ENCODE measurements at regions not wholly inside any gene's neighbourhood (a gene's known extent, or its start where the extent isn't known, plus 50 kb on each side); places are given as distances from the start of the nearest gene placed in this dataset.
A peak's percentile ranks its signal among the peaks of the same experiment; 100 is the strongest.

DNA sequence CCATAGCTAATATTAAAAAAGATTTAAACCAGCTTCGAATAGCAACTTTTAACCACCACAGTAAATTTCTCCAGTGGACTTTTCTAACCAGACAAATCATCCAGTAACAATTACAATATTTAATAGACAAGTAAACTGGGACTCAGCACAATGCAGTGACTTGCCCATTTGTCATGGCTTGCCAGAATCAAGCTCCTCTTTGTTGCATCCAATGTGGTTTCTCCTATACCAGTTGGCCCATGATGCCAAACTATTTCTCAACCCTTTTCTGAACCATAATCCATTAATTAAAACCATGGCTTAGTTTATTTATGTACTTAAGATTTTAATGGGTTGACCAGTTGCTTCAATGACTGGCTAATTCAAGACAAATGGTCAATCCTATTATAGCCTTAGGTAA is 64.4 kb downstream of the DIO2 start:
- DNase-seq: peak in 1 of 2 experiments; percentile 5
- no peak overlapping the region for H3K4me3 ChIP-seq
- H3K9me3 ChIP-seq (replicated peaks): no peaks in the 10 kb centered on the region; the same call in 1 of the 2 replicates
- H3K36me3 ChIP-seq: no peaks in the 10 kb centered on the region
- H3K27ac ChIP-seq: no peak overlapping the region
- no peaks in the 10 kb centered on the region for H3K4me1 ChIP-seq
- no peaks in the 10 kb centered on the region for H3K27me3 ChIP-seq

DNA sequence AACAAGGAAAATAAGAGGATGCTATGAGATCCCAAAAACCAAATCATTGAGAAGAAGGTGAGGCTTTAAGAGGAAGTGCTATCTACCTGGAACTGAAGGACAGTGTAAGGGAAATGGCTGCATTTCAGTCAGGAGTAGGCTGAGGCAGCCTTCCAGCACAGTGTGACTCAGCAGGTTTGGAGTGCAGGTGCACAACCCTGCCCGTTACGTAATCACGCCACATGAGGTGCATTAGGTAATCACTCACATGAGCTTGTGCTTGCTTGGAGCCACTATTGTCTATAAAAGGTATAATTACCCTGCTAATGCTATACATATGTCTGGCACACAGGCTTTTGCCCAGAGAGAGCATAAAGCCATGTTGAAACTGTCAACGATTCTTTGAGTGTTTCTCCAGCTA is 74.9 kb downstream of the DIO2 start:
- Histone ChIP-seq H3K4me1 (peaks cover 6% of the 10 kb centered on the region), H3K27me3 (no peaks in the 10 kb centered on the region), H3K4me3 (no peak overlapping the region), H3K27ac (no peak overlapping the region), H3K36me3 (no peaks in the 10 kb centered on the region), H3K9me3 (replicated peaks) (peaks cover 3% of the 10 kb centered on the region; the same call in 1 of the 2 replicates)
- no peak for DNase-seq

DNA sequence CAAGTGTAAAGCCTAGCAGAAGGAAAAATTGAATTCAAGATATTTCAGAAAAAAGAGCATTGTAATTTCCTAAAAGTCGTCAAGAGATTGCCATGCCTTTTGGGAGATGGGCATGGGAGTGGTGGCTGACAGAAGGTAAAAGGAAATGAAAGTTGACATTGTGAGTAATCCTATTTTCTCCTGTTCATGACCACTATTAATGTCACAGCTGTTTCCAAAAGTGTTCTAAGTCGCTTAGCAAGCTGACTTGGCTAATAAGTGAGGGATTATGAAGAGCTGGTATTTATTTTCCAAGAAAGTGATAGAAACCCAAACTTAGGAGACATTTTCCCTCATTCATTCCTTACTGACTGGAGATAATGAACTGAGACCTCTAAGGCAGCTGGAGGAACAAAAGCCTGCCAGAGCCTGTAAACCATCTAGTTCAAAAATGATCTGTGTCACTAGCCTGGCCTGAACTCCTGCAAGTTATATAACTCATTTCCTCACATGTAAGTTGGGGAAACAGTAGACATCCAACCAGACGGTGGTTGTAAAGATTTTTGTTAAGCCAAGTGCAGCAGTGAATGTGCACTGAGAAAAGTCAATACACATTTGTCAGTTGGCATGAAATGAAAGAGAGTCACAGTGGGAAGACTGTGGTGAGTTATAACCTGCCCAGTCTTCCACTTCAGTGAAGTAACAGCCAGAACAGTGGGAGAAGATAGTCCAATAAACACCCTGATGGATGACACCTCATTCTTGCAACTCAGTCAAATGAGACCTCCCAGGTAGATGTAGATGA is 75.8 kb downstream of the DIO2 start:
- Histone ChIP-seq H3K36me3 (no peaks in the 10 kb centered on the region), H3K4me3 (no peak overlapping the region), H3K4me1 (peaks cover 6% of the 10 kb centered on the region), H3K27me3 (no peaks in the 10 kb centered on the region), H3K27ac (no peak overlapping the region), H3K9me3 (replicated peaks) (peaks cover 3% of the 10 kb centered on the region; the same call in 1 of the 2 replicates)
- DNase-seq: peak in 1 of 2 experiments; percentile 13

DNA sequence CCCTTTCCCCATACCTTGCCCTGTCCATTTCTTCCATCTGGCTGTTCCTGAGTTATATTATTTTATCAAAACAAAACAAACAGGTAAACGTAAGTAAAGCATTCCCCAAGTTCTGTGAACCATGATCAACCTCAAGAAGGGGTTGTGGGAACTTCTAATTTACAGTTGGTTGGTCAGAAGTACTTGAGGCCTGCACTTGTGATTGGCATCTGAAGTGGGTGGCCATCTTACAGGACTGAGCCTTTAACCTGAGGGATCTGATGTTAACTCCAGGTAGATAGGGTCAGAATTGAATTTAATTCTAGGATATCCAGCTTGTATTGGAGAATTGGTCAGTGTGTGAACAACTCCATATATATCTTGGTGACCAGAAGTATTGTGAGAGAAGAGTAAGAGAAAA is 77.0 kb downstream of the DIO2 start:
- DNase-seq: no peak
- peaks cover 6% of the 10 kb centered on the region for H3K4me1 ChIP-seq
- no peaks in the 10 kb centered on the region for H3K27me3 ChIP-seq

DNA sequence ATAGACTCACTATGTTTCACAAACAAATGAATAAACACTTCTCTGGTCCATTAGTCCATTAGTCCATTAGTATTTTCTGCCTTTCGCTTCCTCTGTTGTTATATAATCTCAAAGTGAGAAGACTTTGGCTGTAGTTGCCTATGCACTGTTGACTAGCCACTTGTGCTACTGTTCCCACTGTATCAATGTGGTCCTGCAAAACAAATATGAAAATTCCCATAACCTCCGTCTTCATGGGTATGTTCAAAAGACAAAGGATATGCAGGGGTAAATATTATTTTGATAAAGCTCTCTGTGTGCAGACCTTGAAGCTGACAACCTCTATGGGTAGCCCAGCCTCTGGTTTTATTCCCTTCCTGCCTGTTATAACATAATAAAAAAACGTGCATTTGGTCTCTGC is 77.8 kb downstream of the DIO2 start:
- no peak overlapping the region for H3K4me3 ChIP-seq
- DNase-seq: no peak
- no peaks in the 10 kb centered on the region for H3K27me3 ChIP-seq
- H3K36me3 ChIP-seq: no peaks in the 10 kb centered on the region
- peaks cover 6% of the 10 kb centered on the region for H3K4me1 ChIP-seq
- H3K9me3 ChIP-seq (replicated peaks): peaks cover 3% of the 10 kb centered on the region; the same call in 1 of the 2 replicates
- H3K27ac ChIP-seq: no peak overlapping the region

More for the DNA sequence above, 77.0 kb downstream of the DIO2 start:
- Histone ChIP-seq H3K4me3 (no peak overlapping the region), H3K27ac (no peak overlapping the region), H3K36me3 (no peaks in the 10 kb centered on the region), H3K9me3 (replicated peaks) (peaks cover 3% of the 10 kb centered on the region; the same call in 1 of the 2 replicates)

DNA sequence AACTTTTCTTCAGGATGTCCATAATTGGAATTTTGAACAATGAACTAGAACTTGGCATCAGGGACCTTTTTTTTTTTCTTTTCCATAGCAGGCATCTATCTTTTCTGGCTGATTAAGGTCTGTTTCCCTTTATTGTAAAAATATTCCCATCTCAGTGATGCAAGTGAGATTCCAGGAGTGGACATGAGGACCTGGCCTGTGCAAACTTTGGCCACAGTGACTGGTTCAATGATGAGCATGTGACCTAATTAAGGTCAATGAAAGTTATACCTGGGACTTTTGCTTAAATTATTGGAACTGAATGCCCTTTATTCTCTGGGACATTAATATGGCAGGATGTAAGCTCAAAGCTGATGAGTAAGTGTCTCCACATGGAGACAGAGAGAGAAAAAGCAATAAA is 83.8 kb downstream of the DIO2 start:
- no peaks in the 10 kb centered on the region for H3K9me3 ChIP-seq (replicated peaks)
- DNase-seq: no peak
- H3K27ac ChIP-seq: no peak overlapping the region

DNA sequence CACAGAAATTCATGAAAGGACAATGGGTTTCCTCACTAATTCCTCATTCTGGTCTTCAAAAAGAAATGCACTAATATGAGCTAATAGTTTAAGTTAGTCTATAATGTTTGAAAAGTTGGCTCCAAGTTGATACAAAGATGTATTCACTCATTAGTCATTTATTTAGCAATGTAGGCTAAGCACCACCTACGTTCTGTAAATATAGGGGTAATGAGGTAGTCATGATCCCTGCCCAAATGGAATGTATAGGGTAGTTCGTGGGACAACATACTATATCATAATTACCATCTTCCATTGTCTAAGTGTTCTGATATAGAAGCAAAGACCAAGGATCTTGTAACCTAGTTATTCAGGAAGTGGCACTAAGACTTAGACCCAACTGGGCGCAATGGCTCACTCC is 86.5 kb downstream of the DIO2 start:
- no peak overlapping the region for H3K27ac ChIP-seq
- DNase-seq: no peak

More for the DNA sequence above, 83.8 kb downstream of the DIO2 start:
- H3K36me3 ChIP-seq: no peaks in the 10 kb centered on the region
- no peaks in the 10 kb centered on the region for H3K4me1 ChIP-seq
- no peak overlapping the region for H3K4me3 ChIP-seq
- H3K27me3 ChIP-seq: no peaks in the 10 kb centered on the region

DNA sequence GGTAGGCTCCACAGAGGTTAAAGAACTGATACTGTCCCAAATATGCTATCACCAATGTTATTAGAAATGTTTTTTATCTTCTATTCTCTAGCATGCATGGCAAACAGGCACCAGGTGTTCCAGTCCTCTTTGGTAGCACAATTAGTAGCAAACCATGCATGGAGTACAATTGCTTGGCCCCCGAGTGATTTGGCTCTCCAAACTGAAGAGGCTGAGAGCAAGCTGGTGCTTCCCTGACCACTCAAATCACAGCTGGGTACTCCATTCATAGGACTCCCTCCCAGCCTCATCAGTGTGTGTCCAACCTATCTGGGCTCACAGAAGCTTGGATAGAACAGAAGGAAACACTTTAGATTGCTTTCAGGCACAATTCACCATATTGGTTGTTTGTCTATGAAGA is 93.4 kb downstream of the DIO2 start:
- Histone ChIP-seq H3K36me3 (no peaks in the 10 kb centered on the region), H3K27ac (no peak overlapping the region), H3K4me1 (no peaks in the 10 kb centered on the region), H3K9me3 (replicated peaks) (no peaks in the 10 kb centered on the region), H3K4me3 (no peak overlapping the region), H3K27me3 (no peaks in the 10 kb centered on the region)
- no peak for DNase-seq

More for the DNA sequence above, 86.5 kb downstream of the DIO2 start:
- Histone ChIP-seq H3K36me3 (no peaks in the 10 kb centered on the region), H3K27me3 (no peaks in the 10 kb centered on the region), H3K4me3 (no peak overlapping the region), H3K4me1 (no peaks in the 10 kb centered on the region), H3K9me3 (replicated peaks) (no peaks in the 10 kb centered on the region)

DNA sequence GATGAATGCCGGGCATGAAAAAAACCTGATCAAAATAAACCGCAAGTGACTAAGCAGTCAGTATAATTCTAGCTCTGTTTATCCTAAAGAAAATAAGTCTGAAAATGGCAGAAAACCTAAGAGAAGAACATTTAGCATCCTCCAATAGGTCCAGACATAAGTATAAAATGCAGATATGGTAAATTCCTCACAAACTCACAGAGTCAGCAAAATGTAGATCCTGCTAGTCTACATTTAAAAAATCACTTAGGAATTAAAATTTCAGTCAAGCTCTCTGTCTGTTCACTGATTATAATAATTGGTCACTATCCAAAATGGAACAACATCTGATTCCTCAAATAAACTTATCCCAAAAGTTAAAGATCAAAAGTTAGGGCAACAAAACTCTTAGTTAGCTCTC is 95.1 kb downstream of the DIO2 start:
- Histone ChIP-seq H3K9me3 (replicated peaks) (0 out of 2 replicates have a peak, but pooled peaks cover 2% of the 10 kb centered on the region), H3K4me3 (no peak overlapping the region), H3K4me1 (no peaks in the 10 kb centered on the region), H3K36me3 (no peaks in the 10 kb centered on the region), H3K27me3 (no peaks in the 10 kb centered on the region), H3K27ac (no peak overlapping the region)
- DNase-seq: no peak

DNA sequence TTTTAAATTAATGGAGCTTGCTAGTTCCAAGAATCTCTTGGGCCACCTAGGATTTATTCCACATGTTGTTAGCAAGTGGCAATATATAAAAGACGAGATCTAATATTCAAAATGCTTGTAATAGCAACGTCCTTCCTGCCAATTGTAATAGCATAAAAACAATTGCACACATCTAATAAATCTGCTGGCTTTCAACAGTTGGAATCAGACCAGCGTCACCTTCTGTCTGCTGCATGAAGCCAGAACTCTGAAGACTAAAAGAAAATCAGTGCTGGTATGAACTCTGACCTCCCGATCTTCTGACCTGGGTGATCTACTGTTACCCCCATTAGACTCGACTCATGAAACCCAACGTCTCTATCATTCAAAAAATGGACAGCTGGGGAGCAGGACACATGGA is 100.6 kb downstream of the DIO2 start:
- H3K36me3 ChIP-seq: no peaks in the 10 kb centered on the region
- DNase-seq: no peak
- 0 out of 2 replicates have a peak, but pooled peaks cover 2% of the 10 kb centered on the region for H3K9me3 ChIP-seq (replicated peaks)
- no peak overlapping the region for H3K27ac ChIP-seq
- H3K27me3 ChIP-seq: no peaks in the 10 kb centered on the region
- no peak overlapping the region for H3K4me3 ChIP-seq
- H3K4me1 ChIP-seq: no peaks in the 10 kb centered on the region

DNA sequence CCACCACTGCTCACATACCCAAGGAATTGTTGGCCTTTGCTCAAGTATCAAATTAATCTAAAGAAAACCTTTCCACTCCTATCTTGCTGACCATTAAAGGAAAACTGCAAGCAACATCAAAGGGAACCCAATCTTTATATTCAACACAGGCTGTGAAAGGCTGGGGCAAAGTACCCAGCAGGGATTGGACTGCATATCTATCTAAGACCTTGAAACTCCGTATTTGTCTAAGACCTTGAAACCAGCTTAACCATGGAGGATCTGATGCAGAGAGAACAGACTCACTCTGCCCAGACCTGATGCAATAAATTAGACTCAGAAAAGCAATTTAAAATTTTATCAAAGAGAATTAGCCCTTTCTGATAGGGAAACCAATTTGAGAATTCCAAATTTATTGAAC is 102.2 kb downstream of the DIO2 start:
- no peaks in the 10 kb centered on the region for H3K36me3 ChIP-seq
- 0 out of 2 replicates have a peak, but pooled peaks cover 2% of the 10 kb centered on the region for H3K9me3 ChIP-seq (replicated peaks)
- no peaks in the 10 kb centered on the region for H3K27me3 ChIP-seq
- H3K4me3 ChIP-seq: no peak overlapping the region
- no peak overlapping the region for H3K27ac ChIP-seq
- H3K4me1 ChIP-seq: no peaks in the 10 kb centered on the region
- no peak for DNase-seq

DNA sequence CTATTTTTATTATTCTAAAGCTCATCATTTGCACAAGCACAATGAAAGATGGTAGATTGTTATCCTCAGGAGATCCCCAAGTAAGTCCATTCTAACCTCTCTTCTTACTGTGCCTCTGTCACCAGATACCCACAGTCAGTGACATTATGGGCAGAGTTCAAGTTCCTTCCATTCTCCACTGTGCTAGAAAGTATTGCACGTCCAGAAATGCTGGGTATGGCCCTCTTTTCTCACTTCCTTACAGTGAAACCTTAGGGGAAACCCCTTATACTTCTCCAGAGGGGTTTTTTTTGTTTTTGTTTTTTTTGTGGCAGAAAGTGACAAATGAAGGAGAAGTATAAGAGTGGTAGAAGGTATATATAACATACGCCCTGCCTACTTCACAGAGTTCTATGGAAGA is 102.9 kb downstream of the DIO2 start:
- Histone ChIP-seq H3K4me3 (no peak overlapping the region), H3K9me3 (replicated peaks) (0 out of 2 replicates have a peak, but pooled peaks cover 2% of the 10 kb centered on the region), H3K36me3 (no peaks in the 10 kb centered on the region), H3K4me1 (no peaks in the 10 kb centered on the region), H3K27ac (no peak overlapping the region), H3K27me3 (no peaks in the 10 kb centered on the region)
- DNase-seq: no peak

DNA sequence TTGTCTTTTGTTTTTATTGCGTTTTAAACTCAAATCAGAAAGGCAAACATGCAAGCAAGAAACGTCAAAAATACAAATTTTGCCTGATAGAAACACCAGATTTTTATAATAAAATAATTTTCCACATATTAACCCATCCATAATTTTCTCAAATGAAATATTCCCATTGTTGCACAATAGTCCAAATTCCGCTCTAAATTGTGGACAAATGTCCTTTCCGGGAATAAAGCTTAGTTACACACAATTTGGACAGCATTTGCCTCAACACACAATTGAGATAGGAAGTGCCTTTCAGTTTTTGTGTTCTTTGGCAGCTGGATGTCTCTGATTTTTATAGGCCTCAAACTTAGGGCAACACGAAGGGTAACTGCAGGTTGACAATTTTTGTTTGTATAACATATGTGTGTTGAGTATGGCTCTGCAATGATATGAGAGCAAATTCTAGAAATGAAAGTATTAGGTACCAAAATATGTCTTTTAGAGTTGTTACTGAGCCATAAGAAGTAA is 105.8 kb downstream of the DIO2 start:
- Histone ChIP-seq H3K4me1 (no peaks in the 10 kb centered on the region), H3K27me3 (no peaks in the 10 kb centered on the region), H3K27ac (no peak overlapping the region), H3K9me3 (replicated peaks) (no peaks in the 10 kb centered on the region), H3K4me3 (no peak overlapping the region), H3K36me3 (no peaks in the 10 kb centered on the region)
- no peak for DNase-seq

DNA sequence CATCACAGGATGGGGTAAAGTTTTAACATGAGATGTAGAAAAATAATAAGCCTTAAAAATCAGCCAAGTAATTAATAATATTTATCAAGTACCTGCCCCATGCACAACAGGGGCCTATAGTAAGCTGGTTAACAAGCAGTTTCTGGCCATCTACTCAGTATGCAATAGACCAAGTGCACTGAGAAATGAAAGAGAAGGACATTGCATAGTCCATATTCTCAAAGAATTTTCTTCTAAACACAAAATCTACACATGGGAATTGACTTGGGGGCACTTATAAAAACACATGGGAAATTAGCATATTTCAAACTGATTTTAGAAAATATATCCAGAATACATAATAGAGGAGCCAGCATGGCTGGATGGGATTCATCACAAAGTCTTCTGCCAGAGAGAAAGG is 109.5 kb downstream of the DIO2 start:
- DNase-seq: no peak
- H3K9me3 ChIP-seq (replicated peaks): no peaks in the 10 kb centered on the region
- H3K27ac ChIP-seq: no peak overlapping the region
- no peaks in the 10 kb centered on the region for H3K4me1 ChIP-seq
- H3K36me3 ChIP-seq: no peaks in the 10 kb centered on the region
- H3K27me3 ChIP-seq: no peaks in the 10 kb centered on the region
- H3K4me3 ChIP-seq: no peak overlapping the region

DNA sequence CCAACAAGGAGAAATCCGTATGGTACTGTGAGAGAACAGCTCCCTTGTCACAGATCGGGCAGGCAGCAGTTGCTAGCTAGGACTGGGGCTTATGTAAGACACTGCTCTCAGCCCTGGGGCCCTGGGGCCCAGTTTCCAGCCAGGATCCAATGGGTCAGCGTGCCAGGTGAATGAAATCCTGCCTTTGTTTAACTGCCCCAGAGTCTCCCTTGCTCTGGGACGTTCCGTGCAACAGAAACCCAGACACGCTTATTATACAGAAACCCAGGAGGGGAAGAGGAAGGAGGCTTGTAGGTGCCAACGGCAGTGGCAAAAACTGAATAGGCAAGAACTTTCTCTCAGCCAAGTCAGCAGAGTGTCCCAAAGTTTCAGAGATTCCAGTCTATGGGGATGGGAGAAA is 110.6 kb downstream of the DIO2 start:
- Histone ChIP-seq H3K4me3 (no peak overlapping the region), H3K27ac (no peak overlapping the region), H3K27me3 (no peaks in the 10 kb centered on the region), H3K36me3 (no peaks in the 10 kb centered on the region), H3K9me3 (replicated peaks) (no peaks in the 10 kb centered on the region), H3K4me1 (no peaks in the 10 kb centered on the region)
- peak; percentile 1 to 2 for DNase-seq

DNA sequence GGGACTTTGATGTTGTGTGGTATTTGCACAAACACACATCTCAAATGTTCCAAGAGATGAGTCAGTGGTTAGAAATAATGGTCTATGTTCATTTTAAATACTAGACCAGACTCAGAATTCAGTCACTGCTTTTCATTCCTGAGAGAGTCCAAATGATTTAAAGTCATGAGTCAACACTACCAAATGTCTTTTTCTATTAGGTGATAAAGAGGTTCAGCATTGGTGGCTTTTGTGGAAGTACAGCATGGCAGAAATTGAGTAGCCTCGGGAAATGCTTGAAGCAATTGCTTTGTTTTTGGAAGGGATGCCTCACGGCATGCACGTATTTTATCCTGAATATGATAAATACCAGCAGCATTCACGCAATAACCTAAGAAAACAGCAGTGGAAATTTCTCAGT is 115.7 kb downstream of the DIO2 start:
- Histone ChIP-seq H3K9me3 (replicated peaks) (no peaks in the 10 kb centered on the region), H3K36me3 (no peaks in the 10 kb centered on the region), H3K27ac (no peak overlapping the region), H3K4me1 (no peaks in the 10 kb centered on the region), H3K4me3 (no peak overlapping the region), H3K27me3 (no peaks in the 10 kb centered on the region)
- no peak for DNase-seq
